Tibial nerve (tissue), 4 donors: ENCODE measurements at regions not wholly inside any gene's neighbourhood (a gene's known extent, or its start where the extent isn't known, plus 50 kb on each side); places are given as distances from the start of the nearest gene placed in this dataset.

Experiments
- DNase-seq, 2 donors: peaks; one replicate each; pipeline ENCODE4 v3.0.0-alpha.2; 2019; ENCODE audit warnings: low spot score in 2 of 2
- H3K27ac ChIP-seq, 4 donors: fragments of 200-600 bp; sonication (generic) in 3 of 4; one replicate each; pipeline ENCODE4 v1.5.1; 2017 to 2019; ENCODE audit warnings: mild to moderate bottlenecking in 1 of 4
- H3K27me3 ChIP-seq, 2 donors: fragments of 200-600 bp; sonication (generic) in 1 of 2; one replicate each; pipeline versions ENCODE4 v1.5.1 to v1.6.0; 2017 to 2019
- H3K36me3 ChIP-seq, 3 donors: fragments of 200-600 bp; sonication (generic); one replicate each; pipeline ENCODE4 v1.5.1; 2018 to 2019
- H3K4me1 ChIP-seq, 4 donors: fragments of 200-600 bp; sonication (generic) in 3 of 4; one replicate each; pipeline ENCODE4 v1.5.1; 2017 to 2019
- H3K4me3 ChIP-seq, 4 donors: fragments of 200-600 bp; sonication (generic) in 3 of 4; one replicate each; pipeline ENCODE4 v1.5.1; 2017 to 2019; ENCODE audit warnings: mild to moderate bottlenecking in 1 of 4, moderate library complexity in 1 of 4
- H3K9me3 ChIP-seq, 4 donors: fragments of 200-600 bp; sonication (generic) in 3 of 4; one replicate each; pipeline ENCODE4 v1.5.1; 2017 to 2019
- EP300 ChIP-seq, 2 donors: sonication (generic); formaldehyde crosslinking; IDR thresholded peaks; one replicate each; pipeline ENCODE4 v1.6.1; 2017; ENCODE audit warnings: antibody characterized with exemption in 2 of 2, mild to moderate bottlenecking in 1 of 2
- POLR2A ChIP-seq, 2 donors: fragments of 450-650 bp; IDR thresholded peaks; one replicate each; pipeline ENCODE4 v1.6.1; 2017; ENCODE audit warnings: antibody characterized with exemption in 2 of 2, mild to moderate bottlenecking in 2 of 2, moderate library complexity in 2 of 2
- WGBS, 2 donors: methylation state at CpG; one replicate each; pipeline ENCODE4 v1.1.5; 2018; 5-methylcytosine and 5-hydroxymethylcytosine counted together
- TF ChIP-seq, protein P1 (sequence below), 5 experiments: fragments of 200-600 bp in 3 of 5; fragments of 450-650 bp in 2 of 5; sonication (generic) in 3 of 5; IDR thresholded peaks; one replicate each; pipeline ENCODE4 v1.5.1; 2016 to 2019; ENCODE audit warnings: antibody characterized with exemption in 5 of 5, mild to moderate bottlenecking in 3 of 5, moderate library complexity in 2 of 5

DNA sequence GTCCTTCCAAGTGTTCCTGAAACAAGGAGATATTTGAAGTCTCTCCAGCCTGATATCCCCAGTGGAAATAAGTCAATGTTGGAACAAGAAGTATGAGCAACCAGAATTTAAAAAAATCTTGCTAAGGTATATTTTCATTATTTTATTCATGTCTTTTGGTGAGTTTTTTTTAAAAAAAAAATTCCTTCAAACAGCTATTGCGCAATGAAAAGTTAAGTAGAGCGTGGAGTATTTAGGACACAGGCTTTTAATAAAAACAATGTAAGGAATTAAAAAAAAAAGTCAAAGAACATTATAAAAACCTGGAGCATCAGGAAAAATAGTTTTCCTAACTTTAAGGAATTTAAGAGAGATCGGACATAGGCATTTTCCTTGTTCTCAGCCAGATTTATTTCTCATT is 940.4 kb downstream of the KCNJ2 start:
- Histone ChIP-seq H3K4me3 (no peak overlapping the region), H3K4me1 (no peaks in the 10 kb centered on the region), H3K27ac (no peak overlapping the region), H3K36me3 (no peaks in the 10 kb centered on the region), H3K27me3 (no peaks in the 10 kb centered on the region), H3K9me3 (no peaks in the 10 kb centered on the region)
- WGBS, 2 donors, result 73 to 81% methylated on average over 3 of the region's 3 CpGs
- TF ChIP-seq POLR2A (IDR thresholded peaks at IDR 0.05) (no peak), EP300 (IDR thresholded peaks at IDR 0.05) (no peak)
- TF ChIP-seq, protein P1, sequence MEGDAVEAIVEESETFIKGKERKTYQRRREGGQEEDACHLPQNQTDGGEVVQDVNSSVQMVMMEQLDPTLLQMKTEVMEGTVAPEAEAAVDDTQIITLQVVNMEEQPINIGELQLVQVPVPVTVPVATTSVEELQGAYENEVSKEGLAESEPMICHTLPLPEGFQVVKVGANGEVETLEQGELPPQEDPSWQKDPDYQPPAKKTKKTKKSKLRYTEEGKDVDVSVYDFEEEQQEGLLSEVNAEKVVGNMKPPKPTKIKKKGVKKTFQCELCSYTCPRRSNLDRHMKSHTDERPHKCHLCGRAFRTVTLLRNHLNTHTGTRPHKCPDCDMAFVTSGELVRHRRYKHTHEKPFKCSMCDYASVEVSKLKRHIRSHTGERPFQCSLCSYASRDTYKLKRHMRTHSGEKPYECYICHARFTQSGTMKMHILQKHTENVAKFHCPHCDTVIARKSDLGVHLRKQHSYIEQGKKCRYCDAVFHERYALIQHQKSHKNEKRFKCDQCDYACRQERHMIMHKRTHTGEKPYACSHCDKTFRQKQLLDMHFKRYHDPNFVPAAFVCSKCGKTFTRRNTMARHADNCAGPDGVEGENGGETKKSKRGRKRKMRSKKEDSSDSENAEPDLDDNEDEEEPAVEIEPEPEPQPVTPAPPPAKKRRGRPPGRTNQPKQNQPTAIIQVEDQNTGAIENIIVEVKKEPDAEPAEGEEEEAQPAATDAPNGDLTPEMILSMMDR (IDR thresholded peaks at IDR 0.05), result no peak
- DNase-seq, result no peak

DNA sequence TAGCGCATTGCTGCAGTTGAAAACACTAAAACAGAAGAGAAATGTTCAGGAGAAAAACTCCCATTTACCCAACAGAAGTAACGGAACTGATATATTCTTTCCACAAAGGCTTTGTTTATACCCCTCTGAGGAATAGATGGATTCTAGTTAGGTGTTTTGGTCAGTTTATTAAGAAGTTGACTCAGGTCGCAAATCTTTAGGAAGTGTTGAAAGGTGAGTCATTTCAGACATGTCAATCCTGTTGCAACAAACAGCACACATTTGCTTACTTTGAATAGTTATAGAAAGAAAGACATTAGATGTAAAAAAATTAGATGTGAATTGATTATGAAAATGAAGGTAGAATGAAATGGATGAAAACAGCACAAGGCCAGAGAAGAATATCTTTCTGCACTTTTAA is 941.0 kb downstream of the KCNJ2 start:
- Histone ChIP-seq H3K4me1 (no peaks in the 10 kb centered on the region), H3K36me3 (no peaks in the 10 kb centered on the region), H3K27me3 (no peaks in the 10 kb centered on the region), H3K4me3 (no peak overlapping the region), H3K9me3 (no peaks in the 10 kb centered on the region), H3K27ac (no peak overlapping the region)
- DNase-seq, result no peak
- WGBS, 2 donors, result 76 to 77% methylated on average over 3 of the region's 3 CpGs
- no peak for TF ChIP-seq EP300 (IDR thresholded peaks at IDR 0.05)
- TF ChIP-seq POLR2A (IDR thresholded peaks at IDR 0.05), result no peak
- TF ChIP-seq, protein P1 (IDR thresholded peaks at IDR 0.05), result no peak

DNA sequence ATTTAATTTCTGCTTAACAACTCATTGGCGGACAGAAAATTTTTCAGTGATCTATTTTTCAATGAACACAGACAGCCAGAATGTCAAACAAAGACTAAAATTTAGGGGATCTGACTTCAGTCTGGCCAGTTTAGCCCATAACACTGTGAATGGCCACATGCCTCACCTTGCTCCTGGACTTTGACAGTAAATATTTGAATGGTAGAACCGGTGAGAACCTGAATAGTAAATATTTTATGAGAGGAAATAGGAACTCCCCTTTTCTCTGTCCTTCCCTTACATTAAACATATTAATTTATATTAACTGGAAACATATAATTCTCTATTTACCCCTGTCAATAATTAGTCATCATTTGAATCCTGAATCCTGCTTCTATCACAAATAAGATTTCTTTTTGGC is 942.1 kb downstream of the KCNJ2 start:
- TF ChIP-seq POLR2A (IDR thresholded peaks at IDR 0.05) (no peak), EP300 (IDR thresholded peaks at IDR 0.05) (no peak)
- TF ChIP-seq, protein P1 (IDR thresholded peaks at IDR 0.05), result no peak
- no peaks in the 10 kb centered on the region for H3K9me3 ChIP-seq
- H3K4me1 ChIP-seq, result no peaks in the 10 kb centered on the region
- WGBS, 2 donors, result 87 to 89% methylated on average over 2 of the region's 2 CpGs
- no peak overlapping the region for H3K4me3 ChIP-seq
- no peaks in the 10 kb centered on the region for H3K27me3 ChIP-seq
- no peak overlapping the region for H3K27ac ChIP-seq
- H3K36me3 ChIP-seq, result no peaks in the 10 kb centered on the region
- no peak for DNase-seq

DNA sequence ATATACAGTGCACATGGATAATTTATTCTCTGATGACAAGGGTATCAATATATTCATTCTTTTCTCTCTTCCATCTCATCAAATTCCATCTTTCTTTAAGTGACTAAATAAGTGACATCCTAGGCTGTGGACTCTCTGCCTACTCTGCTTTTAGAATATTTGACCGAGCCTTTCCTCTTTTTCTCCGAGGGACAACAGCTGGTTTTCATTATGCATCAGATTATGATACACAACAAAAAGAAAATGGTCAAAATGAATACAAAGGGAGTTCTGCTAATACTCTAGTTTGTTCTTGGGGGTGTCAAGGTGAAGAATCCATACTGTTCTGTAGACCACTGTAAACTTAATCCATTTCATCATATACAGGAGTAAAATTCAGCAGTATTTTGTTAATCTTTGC is 942.6 kb downstream of the KCNJ2 start:
- WGBS, 2 donors, result 39 to 60% methylated on average over 2 of the region's 2 CpGs
- H3K36me3 ChIP-seq, result no peaks in the 10 kb centered on the region
- no peaks in the 10 kb centered on the region for H3K27me3 ChIP-seq
- no peak for TF ChIP-seq POLR2A (IDR thresholded peaks at IDR 0.05)
- TF ChIP-seq EP300 (IDR thresholded peaks at IDR 0.05), result no peak
- TF ChIP-seq, protein P1 (IDR thresholded peaks at IDR 0.05), result no peak
- no peaks in the 10 kb centered on the region for H3K4me1 ChIP-seq
- H3K27ac ChIP-seq, result no peak overlapping the region
- H3K4me3 ChIP-seq, result no peak overlapping the region
- no peaks in the 10 kb centered on the region for H3K9me3 ChIP-seq
- no peak for DNase-seq

DNA sequence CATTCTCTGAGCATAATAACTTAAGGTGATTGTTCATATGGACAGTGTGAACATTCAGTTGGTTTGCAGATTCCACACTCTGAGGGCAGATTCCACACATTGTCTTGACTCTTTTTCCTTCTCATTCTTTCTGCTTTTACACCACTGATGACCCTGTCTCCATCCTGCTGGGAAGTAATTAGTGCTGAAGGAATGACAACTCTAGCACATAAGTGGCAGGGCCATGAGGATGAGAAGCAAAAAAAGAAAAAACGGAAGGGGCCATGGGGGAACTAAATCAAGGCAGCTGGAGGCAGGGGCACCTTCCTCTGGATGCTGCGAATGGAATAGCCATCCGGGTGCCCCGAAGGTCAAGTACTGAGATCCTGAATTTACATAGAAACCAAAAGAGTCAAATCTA is 944.0 kb downstream of the KCNJ2 start:
- Histone ChIP-seq H3K27me3 (no peaks in the 10 kb centered on the region), H3K36me3 (no peaks in the 10 kb centered on the region), H3K4me3 (no peak overlapping the region), H3K27ac (no peak overlapping the region), H3K9me3 (no peaks in the 10 kb centered on the region), H3K4me1 (no peaks in the 10 kb centered on the region)
- TF ChIP-seq EP300 (IDR thresholded peaks at IDR 0.05) (no peak), POLR2A (IDR thresholded peaks at IDR 0.05) (no peak)
- DNase-seq, result no peak
- WGBS, 2 donors, result 68 to 76% methylated on average over 4 of the region's 4 CpGs
